ENCODE measurements at regions not wholly inside any gene's neighbourhood (a gene's known extent, or its start where the extent isn't known, plus 50 kb on each side); places are given as distances from the start of the nearest gene placed in this dataset.
"Not testable (repeated sequence)": the region's sequence is repeated elsewhere in the genome, so short reads cannot be mapped to it uniquely, and the experiment has no call there.

DNA sequence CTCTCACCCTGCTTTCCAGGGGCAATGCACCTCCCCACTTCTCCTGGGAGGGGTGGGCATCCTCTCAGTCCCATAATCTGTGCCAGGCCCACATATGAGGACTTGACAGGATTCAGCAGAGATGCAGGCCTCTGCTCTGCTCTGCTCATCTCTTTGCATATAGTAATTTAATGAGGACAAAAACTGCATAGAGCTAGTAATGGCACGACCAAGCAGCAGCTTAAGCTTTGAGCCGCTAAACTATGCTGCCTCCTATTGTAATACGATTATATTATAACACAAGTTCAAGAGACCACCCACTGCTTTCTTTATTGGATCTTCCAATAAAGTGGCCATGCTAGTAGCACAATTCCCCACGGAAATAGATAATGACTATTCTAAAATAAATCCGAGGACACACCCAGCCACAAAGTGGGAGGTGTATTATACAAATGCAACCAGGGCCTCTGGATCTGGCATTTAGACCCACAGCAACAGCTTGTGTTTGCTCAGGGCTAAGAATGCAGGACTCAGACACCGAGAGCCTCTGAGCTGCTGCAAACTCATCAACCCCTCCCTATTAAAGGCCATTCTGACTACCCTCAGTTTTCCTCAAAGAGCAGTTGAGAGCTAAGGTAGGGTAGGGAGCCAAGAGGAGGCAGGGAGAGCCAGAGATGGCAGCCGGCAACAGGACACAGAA is 93.6 kb upstream of the PLGLB2 start:
- not testable (repeated sequence) for DNase-seq

DNA sequence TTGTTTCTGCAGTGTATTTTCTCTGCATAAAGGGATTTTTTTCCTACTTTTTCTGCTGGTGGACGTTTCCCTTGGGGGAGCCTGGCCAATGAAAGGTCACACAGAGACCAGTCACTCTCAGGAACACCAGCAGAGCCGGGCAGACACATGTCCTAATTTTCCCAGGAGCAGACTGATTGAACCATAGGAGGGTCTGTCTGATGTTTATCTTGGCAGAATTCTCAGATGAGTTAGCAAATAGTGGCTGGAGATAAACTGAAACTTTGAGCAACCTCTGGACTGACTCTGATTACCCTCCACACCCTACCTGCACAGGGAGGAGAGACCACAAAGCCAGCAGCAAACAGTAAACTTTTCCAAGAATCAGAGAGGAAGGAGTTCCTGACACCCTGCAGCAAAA is 90.0 kb upstream of the PLGLB2 start:
- DNase-seq = not testable (repeated sequence)

DNA sequence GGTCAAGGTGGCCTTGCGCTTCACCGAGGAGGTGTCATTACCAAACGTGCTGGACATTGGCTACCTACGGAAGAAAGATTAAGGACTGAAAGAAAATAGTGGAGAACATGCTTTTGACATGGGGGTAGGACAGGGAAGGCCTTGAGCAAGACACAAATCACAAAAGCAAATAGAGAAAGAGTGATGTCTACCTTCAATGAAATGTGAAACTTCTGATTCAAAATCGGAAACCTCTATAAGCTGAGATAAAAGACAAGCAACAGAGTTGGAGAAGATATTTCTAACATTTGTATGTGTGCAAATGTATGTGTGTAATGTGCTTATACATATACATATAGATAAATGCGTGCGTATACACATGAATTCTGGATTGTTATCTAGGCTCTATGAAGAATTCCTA is 89.5 kb upstream of the PLGLB2 start:
- DNase-seq = not testable (repeated sequence)

DNA sequence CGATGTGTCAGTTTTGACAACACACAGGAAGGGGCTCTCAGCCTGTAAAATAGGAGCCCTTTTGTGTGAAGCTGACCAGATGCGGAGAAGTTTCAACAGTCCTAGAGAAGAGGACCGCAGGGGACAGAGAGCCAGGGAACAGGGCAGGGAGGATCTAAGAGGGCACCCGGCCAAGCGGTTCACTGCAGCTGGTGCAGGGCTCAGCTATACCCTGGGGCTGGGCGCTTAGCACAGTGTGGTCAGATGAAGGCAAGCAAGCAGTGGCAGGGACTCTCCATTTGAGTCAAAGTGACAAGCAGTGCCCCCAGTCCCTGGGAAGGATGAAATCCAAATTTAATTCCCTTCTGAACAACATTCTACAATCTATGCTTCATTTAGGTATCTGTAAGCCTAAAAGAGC is 88.9 kb upstream of the PLGLB2 start:
- not testable (repeated sequence) for DNase-seq

DNA sequence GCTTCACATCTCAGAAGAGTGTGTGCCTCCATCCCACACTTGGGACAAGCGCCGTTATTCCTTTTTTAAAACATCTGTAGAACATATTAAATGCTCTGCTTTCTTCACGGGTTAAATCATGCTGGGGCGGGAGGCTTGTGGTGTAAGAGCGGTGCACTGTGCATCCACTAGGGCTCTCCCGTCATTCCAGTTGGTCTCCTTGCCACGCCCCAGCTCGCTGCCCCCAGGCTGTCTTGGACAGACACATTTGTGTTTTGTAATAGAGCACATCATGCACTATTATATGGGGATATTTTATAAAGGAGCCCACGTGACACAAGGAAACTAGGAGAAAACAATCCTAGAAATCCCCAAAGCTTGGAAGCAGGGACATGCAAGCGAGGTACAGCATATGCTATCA is 87.7 kb upstream of the PLGLB2 start:
- DNase-seq = not testable (repeated sequence)

DNA sequence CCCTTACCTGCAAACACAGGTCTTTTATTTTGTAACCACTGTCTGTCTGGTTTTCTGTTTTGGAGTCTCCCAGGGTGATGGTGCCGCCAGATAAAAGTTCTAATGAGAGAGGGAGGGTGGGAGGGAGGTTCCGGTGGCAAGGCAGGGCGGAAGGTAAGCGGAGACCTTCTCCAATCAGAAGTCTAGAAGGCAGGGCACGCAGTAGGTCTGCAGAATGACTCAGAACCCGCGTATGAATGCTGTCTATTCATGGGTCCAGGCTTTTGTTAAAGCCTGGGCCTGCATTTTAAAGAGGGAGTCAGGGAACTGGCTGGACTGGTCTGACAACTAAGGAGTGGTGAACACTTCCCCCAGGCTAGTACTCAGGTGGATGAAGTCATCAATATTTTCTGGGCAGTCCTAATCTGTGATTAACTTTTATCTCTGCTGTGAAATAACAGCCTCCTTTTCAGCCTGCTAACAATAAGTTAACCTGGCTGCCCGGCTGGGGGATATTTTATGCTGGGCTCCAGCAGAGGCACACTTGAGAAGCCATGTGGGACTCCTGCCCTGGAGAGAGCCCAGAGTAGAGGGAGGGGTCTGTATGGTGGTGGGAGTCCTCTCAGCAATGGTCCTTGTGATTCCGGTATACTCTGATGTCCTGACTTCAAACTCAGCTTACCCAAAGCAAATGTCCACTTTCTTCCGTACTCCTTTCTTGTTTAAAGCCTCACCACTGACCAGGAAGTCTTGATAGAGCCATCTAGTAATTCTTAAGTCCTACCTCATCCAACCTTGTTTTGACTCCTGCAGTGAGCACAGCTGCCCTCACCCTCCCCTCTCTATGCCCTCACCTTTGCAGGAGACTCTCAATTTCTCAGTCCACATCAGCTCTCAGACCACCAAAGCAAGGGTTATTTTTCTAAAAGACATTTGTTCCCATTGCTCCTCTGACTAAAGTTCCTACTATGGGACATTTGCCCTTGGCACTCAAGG is 85.3 kb upstream of the PLGLB2 start:
- DNase-seq = not testable (repeated sequence)

DNA sequence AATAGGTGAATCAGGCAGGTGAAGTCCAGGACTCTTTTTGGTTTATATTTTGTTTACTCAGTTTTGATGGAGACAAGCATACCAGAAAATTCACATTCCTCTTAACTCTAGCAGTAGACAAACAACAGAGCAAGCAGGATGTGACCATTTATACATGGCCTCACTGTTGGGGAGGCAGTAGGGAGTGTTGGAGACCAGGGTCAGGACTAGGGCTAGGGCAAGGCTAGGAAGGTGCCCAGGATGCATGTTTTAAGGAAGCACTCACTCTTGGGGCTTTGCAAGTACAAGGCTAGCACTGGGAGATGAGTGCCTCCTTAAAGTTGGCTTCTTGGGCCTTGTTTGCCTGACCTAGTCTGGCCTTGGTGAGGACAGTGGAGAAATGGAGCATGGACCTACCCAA is 84.5 kb upstream of the PLGLB2 start:
- not testable (repeated sequence) for DNase-seq

DNA sequence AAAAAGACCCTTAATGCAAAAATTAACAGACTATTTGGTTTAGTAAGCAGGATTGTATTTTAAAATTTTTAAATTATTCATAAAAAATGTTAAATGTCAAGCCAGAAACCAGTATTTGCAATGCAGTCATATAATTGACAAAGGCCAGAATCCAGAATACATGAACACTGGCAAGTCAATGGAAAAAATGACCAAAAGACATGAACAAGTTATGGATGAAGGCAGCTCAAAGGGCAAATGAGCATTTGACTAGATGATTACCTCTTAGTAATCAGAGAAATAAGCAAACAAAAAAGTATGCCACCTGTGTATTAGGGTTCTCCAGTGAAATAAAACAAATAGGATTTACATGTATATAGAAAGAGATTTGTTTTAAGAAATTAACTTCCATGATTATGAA is 80.9 kb upstream of the PLGLB2 start:
- DNase-seq = not testable (repeated sequence)

DNA sequence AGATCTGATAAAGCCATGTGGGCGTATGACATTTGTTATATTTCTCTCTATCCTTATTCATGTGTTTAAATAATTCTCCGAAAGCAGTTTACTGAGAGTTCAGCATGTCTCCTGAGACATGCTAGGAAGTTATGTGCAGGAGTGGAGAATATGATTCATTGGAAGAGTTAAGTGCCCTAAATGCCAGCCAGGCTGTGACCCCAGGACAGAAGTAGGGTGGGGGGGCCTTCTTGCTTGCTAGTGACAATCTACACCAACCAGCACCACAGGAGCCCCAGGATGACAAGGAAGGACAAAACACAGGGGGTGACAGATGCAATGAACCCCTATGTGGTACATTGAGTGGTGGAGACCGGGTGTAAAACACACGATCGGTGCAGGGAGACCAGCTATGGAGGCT is 79.5 kb upstream of the PLGLB2 start:
- not testable (repeated sequence) for DNase-seq

DNA sequence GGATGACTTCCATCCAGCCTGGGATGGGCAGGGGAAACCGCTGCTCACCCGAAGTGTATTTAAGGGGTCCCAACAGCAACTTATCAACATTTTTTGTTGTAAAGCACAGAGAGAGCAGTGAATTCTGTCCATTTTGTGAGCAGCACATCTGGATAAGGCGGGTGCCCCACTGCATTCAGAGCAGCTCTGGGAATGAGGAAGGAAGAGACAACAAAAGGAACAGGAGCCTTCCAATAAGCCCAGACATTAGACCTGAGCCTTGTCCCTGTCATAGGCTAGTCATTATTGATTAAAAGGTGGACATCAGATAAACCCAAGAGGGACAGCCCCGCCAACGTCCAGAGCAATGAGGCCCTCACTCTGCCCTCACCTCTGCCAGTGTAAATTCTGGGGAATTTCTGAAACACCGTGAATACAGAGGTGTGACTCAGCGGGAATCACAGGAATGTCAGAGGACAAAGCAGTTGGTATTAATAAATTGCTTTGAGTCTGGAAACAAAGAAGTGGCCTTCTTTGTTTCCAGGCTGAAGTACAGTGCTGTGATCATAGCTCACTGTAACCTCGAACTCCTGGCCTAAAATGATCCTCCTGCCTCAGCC is 78.2 kb upstream of the PLGLB2 start:
- DNase-seq = not testable (repeated sequence)

DNA sequence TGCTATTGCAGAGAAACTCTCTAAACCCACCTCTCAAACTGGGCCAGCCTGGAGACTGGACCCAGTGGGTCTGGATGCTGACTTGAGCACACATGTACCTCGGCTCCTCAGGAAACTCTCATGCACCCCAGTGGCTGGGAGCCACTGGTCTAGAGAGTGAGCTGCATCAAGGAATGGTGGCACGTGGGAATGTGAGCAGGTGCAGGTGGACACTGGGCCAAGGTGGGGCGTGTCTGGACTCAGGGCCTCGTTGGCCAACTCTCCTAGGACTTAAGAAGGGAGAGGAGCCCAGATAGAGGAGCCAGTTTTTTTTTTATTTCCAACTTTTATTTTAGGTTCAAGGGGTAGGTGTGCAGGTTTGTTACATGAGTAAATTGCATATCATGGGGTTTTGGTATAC is 75.5 kb upstream of the PLGLB2 start:
- DNase-seq = not testable (repeated sequence)

DNA sequence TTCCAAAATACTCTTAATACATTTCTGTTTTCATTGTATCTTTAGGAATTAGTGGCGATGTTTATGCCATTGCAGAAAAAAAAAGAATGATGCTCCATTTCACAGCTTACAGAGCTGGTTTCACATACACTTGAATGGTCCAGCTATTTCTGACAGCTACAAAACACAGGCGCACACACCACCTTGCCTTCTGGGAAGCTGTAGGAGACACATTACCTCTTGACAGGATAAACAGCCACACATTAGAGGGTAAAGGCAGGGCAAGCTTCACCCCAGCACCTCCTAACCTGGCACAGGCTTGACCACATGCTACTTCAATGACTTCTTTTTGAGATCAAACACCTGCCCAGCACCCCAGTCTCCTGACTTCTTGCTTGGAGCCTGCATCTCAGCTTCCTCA is 73.2 kb upstream of the PLGLB2 start:
- DNase-seq = not testable (repeated sequence)

DNA sequence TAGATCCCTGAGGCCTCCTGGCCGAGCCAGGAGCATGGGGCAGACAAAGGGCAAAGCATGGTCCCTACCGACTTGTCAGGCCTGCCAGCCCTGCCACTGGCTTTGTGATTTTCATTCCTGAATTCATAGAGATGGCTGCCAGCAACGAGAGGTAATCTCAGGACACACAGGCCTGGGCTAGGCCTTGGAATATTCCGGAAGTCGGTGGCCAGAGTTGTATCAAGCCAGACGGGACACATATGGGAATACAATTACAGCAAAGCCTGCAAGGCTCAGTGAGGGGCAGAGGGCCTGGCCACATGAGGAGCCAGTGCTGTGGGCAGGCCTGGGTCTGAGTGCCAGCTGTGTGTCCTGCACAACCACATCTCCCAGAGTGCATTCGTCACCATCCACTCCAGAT is 72.4 kb upstream of the PLGLB2 start:
- not testable (repeated sequence) for DNase-seq

DNA sequence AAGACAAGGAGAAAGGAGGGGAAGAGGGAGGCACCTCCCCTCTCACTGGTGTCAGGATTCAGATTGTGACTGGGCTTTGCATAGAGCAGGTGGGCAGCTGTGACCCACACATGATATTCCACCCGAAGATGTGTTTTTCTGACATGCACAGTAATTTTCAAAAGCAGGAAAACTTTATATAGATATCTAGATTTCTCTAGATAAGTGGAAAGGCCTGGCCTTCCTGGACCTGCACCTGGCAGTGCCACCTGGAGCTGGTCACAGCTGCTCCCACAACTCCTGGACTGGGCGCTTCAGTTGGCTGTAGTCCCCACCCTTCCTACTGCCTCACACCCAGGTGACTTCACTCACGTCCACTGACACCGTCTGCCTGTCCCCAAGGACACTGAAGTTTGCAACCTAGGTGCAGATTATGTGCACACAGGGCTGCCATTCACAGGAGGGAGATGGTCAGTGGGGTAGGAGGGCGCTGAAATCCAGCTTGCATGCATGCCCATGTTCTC is 70.4 kb upstream of the PLGLB2 start:
- not testable (repeated sequence) for DNase-seq

DNA sequence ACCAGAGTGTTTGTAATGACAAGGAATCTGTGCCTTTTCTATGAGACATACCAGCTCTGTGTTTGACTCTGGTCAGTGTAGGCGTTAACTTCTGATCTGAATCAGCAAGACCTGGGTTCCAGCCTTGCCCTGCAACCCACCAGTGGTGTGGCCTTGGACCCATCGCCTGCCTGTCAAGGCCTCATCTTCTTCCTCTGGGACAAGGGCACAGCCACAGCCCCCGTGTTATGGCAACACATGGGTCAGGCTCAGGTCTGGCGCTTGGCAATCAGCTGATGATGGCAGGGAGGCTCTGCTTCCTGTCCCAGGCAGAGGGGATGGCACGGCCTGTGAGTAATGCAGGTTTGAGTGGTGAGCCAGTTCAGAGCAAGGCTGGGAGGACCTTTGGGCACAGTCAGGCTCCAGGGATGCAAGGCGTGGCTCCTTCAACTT is 69.1 kb upstream of the PLGLB2 start:
- not testable (repeated sequence) for DNase-seq

DNA sequence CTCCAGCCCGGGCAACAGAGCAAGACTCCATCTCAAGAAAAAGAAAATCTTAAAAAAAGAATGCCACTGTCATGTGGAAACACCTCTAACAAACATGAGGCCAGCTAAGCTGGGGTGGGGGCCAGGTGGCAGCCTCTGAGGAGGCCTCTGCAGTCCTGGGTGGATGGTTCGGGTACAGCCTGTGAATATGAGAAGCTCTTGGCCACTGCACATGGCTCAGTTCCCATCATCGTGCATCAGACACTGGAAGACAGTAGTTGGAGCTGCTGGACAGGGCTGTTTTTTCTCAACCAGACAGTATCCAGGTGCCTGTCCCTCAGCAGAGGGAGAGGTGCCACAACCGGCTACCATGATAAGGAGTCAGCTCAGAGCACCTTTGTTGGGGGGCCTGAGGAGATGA is 67.9 kb upstream of the PLGLB2 start:
- not testable (repeated sequence) for DNase-seq

DNA sequence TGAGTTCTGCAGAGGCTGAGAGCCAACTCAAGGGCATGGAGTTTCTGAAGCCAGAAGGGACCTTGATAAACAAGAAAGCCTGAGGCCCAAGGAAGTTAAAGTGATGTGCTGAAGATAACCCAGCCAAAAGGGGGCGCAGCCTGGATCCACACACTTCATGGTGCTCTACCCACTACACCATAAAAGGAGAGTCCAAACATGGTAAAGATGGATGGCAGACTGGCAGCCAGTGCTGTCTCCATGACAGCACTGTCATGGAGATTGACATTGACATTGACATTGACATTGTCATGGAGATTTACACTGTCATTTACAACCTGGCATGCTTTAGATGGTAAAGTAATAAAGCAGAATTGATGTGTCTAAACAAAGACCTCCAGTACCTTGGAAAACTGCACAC is 67.2 kb upstream of the PLGLB2 start:
- DNase-seq = not testable (repeated sequence)

DNA sequence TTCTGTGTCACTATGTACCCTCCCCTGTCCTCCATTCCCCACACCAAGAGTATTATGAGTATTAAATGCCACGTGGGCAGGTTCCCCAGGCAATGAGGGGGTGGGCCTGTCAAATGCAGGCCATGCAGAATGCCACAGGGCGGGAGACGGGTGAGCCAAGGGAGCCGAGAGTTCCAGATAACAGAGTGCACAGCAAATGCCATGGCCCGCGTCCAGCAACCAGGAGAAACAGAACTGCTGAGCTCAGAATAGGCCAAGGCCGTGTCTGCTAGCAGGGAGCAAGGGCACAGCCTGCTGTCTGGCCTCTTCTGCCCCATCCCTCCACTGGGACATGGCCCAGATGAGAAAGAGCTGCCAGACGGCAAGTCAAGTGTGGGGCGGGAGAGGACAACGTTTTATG is 64.4 kb upstream of the PLGLB2 start:
- not testable (repeated sequence) for DNase-seq

DNA sequence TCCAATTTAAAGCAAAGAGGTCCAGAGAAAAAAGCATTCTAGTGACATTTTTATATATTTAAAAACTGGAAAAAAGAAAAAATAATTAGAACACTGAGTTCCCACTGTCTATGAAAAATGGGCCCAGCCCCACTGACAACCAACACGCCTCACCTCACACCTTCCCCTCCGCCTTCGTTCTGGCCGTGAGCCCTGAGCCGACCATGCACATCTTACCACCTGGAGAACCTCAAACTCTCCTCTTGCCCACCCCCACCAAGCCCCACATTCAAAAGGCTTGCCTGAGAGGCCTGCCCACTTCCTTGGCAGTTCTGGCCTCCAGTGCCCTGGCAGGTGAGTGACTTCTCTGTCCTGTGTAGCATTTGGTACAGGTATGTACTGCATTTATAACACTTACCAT is 63.9 kb upstream of the PLGLB2 start:
- not testable (repeated sequence) for DNase-seq

DNA sequence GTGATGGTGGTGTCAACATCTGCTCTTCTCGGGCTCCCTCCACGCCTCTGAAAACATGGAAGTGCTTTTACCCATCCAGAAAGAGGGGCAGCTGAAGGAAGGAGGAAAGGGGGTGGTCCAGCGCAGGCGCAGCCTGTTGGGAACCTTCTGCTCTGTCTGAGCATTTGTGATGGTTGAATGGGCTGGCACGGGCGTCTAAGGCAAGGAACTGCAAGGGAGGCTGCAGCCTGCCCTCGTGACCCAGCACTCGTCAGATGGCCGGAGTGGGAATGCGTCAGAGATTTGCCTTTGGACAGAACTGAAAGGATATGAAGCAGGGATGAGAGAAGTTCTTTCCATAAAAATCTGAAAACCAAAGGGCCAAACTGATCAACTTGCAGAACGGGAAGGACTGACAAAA is 62.3 kb upstream of the PLGLB2 start:
- DNase-seq = not testable (repeated sequence)

DNA sequence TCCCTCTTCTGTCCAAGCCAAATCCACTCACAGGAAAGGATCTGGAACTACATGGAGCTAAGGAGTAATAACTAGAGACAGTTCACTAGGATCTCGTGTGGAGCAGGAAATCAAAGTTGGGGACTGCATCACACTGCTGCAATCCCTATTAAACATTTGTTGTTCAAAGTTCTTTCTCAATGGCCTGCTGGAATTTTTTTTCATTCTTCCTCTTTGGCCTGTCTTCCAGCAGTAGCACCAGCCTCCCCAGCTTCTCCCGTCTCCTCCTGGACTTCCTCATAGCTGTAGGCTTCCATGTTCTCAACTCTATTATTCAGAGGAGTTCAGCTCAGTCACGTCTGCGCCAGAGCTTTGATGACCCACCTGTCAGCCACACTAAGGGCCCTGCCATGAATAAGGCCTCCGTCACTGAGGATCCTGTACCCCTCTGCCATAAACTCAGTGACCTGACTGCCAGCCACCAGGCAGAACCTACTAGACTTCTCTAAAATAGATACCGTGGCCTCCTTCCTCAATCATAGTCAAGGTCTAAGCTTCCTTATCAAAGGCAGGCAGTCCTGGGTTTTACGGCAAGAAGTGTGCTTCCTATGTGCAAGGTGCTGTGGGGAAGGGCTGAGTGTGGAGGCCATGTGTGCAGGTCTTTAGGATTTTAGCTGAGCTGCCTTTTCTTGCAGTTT is 60.9 kb upstream of the PLGLB2 start:
- DNase-seq = not testable (repeated sequence)

DNA sequence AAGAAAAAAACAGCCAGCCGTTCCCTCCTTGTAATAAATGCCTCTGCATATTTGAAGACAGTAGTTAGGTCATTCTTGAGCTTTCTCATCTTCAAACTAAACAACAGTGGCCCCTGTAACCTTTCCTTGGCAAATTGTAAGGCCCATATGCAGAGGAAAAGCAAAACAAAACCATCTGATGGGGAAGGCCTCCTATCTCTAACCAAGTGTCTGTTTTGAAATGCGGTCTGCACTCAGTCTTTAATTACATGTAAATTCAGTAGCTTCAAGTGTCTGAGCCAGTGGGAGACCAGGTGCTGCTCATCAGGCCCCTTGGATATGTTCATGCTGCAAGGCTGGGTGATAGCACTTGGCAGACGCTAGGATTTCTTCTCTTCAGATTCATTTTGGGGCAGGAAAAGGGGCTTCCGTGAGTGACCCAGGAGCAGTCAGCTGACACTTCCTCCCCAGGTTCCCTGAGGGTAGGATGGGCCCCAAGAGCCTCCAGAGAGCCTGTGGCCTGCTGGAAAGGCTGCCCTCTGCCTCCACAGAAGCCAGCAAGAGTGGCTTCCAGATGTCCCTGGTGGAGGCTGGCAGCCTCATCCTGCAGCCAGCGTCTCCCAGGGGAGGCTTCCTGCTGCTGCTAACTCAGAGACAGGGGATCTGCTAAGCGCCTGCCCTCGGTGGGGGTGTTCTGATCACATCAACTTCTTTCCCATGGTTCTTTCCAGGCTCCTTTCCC is 60.2 kb upstream of the PLGLB2 start:
- not testable (repeated sequence) for DNase-seq

All from CD4-positive, alpha-beta T cell treated with Interleukin-10 for 1 hour (primary cell).